ENCODE measurements at regions not wholly inside any gene's neighbourhood (a gene's known extent, or its start where the extent isn't known, plus 50 kb on each side); places are given as distances from the start of the nearest gene placed in this dataset.

DNA sequence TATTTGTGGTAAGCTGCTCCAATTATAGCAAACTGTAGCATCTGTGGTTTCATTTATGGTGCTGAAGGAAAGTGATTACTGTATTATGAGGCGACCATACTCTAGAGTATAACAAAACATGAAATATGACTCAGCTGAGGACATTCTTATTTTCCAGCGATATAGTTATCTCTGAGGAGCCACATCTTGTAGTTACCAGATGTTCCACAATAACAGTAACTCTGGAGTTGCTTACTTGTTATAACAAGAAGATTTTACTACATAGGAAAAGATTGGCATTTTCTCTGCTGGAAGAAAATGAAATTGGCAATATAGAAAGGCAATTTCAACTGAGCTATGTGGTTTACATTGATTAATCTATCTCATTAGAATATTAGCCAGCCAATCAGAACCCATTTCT lies 1634.2 kb downstream of the PCDH9 start:
- TF ChIP-seq, protein P1, sequence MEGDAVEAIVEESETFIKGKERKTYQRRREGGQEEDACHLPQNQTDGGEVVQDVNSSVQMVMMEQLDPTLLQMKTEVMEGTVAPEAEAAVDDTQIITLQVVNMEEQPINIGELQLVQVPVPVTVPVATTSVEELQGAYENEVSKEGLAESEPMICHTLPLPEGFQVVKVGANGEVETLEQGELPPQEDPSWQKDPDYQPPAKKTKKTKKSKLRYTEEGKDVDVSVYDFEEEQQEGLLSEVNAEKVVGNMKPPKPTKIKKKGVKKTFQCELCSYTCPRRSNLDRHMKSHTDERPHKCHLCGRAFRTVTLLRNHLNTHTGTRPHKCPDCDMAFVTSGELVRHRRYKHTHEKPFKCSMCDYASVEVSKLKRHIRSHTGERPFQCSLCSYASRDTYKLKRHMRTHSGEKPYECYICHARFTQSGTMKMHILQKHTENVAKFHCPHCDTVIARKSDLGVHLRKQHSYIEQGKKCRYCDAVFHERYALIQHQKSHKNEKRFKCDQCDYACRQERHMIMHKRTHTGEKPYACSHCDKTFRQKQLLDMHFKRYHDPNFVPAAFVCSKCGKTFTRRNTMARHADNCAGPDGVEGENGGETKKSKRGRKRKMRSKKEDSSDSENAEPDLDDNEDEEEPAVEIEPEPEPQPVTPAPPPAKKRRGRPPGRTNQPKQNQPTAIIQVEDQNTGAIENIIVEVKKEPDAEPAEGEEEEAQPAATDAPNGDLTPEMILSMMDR (conservative IDR thresholded peaks at IDR 0.05) = no peak
- TF ChIP-seq ZFX (IDR thresholded peaks at IDR 0.05) = no peak

All from C4-2B (cell line).